Activated CD4-positive, alpha-beta T cell treated with anti-CD3 and anti-CD28 coated beads for 24 hours (primary cell): ENCODE measurements at regions not wholly inside any gene's neighbourhood (a gene's known extent, or its start where the extent isn't known, plus 50 kb on each side); places are given as distances from the start of the nearest gene placed in this dataset.
"Not testable (repeated sequence)": the region's sequence is repeated elsewhere in the genome, so short reads cannot be mapped to it uniquely, and the experiment has no call there.

Source experiments
- DNase-seq, 2 donors: peaks; one replicate each; pipeline ENCODE4 v3.0.0-alpha.2; 2020; ENCODE audit warnings: low read depth in 2 of 2

DNA sequence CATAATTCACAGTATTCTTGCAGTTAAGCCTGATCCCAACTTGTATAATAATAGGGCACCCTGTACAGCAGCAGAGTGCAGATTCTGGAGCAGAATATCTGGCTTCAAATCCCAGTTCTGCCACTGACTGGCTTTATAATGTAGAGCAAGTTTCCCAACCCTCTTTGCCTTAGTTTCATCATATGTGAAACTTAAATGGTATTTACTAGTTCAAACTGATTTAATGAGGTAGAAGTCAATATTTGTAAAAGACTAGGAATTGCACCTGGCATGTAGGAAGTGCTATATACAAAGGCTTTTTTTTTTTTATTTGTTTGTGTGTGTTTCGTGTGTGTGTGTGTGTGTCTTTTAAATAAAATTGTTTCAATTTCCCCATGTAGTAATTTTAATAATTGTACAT, 125.9 kb downstream of the CCER1 start:
- no peak for DNase-seq

DNA sequence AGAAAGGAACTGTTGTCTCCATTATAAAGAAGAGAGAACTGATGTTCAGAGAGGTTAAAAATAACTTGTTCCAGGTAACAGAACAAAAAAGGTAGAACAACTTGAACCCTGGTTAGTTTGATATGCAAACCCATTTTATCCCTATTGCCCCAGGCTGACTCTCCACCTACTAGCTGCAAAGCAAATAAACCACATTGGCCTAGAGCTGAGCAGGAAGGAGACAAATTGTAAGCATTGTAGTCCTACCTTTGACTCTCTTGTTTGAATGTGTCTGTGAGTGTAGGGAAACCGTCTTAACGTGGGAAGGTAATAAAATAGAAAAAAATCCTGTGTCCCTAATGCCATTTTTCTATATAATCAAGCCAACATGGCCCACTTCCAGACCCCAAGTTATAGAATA, 126.4 kb downstream of the CCER1 start:
- no peak for DNase-seq

DNA sequence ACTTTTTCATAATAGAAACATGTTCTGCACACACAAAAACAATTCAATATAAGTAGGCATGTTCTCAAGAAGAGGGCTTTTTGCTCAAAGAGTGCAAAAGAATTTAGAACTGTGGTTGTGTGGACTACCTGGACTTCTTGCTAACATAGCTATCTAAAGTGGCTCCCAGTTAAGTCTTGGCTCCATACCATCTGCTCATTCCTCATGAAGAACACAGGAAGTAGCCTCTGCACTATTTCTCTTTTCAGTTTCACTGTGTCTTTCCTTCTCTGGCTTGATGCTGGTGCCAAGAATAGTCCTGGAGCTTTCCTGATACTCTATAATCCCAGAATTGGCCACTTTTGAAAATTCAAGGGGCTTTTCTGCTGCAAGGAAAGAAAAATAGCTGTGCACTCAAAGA, 127.4 kb downstream of the CCER1 start:
- no peak for DNase-seq

DNA sequence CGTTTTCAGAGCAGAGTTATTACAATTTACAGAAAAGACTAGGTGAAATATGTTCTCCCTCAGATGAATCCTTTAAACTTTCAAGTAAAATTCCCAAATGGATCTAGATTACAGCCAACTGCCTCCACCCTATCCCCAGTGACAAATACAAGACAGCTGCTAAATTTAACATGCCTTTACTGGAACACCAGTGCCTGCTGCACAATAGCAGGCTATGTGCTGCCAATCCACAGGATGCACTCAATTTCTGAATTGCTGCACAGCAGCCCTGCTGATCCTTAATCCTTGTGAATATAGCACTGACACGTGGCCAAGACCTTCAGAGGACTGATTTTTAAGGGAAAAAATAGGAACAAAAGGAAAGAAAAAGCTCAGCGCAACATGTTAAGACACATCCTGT, 128.9 kb downstream of the CCER1 start:
- DNase-seq, result no peak

DNA sequence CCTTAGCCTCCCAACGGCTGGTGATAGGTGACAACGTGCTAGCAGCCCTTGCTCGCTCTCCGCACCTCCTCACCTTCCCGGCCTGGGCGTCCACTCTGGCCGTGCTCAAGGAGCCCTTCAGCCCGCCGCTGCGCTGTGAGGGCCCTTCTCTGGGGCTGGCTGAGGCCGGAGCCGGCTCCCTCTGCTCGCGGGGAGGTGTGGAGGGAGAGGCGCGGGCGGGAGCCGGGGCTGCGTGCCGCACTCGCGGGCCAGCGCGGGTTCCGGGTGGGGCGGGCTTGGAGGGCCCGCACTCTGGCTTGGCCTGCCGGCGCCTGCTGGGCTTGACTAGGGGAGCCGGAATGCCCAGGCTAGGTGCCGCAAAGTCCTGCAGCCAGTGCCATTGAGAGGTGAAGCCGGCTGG, 131.1 kb downstream of the CCER1 start:
- no peak for DNase-seq

DNA sequence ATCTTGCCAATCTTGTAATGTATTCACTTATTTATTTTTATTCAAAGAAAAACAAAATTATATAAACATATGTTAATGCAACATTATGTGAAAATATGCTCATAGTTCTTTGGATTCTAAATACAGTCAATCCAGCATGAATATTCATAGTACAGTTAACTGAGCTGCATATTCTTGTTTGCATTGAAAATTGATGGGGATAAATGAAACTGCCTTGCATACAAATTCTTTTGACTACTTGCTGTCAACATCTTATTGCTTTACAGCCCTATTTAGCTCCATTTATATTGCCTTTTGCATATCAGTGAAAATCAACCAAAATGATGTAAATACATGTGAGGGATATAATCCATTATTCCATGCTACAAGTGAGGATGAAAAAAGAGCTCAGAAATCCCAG, 135.3 kb downstream of the CCER1 start:
- DNase-seq, result no peak

DNA sequence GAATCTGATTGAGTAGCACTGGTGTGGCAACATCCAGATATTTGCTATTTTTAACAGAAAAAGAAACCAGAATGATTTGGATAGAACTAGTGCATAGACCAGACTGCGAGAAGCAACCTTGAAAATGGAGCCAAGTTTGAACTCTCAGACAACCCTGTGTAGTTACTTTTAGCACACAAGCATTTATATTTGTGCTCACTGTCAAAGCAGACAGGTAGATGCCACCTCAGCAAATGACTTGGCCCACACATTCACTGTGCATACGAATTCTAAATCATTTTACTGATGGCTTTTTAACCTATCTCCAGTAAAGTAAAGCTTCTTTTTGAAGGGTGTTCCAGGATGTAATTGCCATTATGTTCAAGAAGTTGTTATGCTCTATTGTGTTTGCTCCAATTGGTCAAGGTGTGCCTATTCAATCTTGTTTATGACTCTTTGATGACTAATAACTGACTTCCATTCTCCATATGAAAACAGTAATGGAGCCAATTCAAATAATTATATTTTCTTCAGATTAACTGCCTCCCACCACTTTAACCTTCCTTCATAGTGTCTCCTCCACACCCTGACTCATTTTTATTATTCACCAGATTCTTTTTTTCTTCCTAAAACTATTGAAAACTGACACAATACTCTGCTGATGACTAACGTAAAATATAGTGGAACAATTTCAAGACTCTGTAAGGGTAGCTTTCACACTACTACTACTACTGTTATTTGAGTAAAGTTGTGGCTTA, 138.5 kb downstream of the CCER1 start:
- DNase-seq, result no peak

DNA sequence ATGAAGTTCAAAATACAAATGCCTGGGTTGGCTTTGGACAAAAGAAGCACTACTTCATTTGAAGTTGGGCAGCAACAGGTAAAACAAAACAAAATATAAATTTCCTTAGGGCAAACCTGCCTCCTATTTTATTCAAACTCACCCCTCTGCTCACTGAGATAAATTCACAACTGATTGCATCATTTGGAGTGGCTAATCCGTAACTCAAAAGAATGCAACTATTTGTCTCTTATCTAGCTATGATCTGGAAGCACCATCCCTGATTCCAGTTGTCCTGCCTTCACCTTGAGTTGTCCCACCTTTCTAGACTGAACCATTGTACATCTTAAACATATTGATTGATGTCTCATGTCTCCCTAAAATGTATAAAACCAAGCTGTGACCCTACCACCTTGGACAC, 145.0 kb downstream of the CCER1 start:
- DNase-seq, result no peak

DNA sequence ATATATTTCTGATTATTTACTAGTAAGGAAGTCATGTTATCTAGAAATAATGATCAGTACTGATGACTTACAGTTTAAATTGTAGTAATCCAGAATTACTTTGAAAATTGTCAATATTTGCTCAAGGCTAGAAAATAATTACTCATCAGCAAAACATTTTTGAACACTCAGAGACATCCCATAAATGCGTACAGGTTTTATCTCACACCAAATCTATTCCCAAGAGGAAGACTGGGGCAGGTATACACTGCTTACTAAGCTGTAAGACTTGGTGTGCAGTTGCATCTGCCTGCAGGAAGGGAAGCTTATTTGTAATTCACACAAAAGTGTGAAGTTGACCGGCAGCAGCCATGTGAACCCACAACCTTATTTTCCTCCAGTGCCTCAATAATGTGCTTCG, 146.4 kb downstream of the CCER1 start:
- DNase-seq, result no peak

DNA sequence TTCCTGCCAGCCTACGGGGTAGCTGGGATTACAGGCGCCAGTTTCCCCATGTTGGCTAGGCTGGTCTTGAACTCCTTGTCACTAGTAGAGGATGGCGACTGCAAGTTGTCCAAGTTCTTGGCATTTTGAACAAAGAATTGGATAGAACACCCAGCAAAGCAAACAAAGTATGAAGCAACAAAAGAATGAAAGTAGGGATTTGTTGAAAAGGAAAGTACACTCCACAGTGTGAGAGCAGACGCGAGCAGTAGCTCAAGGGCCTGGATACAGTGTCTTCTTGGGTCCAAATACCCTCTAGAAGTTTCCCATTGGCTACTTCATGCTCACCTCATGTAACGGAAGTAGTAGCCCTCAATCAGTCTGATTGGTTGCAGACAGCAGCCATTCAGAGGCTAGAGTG, 152.2 kb downstream of the CCER1 start:
- DNase-seq, result no peak

DNA sequence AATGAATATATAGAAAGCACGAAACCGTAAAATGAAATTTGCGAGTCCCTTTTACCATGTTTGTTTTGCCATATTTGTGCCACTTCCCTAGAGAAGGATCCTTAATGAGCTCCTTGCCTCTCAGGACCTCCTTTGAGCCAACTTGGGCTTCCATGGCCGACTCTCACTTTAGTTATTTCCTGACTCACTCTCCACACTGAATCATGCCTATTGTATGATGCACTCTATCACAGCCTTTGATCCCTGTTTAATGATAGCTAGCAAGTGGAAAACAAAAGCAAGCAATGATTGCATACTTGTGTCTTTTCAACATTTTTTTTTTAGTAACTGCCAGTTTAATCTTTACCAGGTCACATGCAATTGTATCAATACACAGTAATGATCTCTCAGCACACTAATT, 153.2 kb downstream of the CCER1 start:
- DNase-seq, result no peak

DNA sequence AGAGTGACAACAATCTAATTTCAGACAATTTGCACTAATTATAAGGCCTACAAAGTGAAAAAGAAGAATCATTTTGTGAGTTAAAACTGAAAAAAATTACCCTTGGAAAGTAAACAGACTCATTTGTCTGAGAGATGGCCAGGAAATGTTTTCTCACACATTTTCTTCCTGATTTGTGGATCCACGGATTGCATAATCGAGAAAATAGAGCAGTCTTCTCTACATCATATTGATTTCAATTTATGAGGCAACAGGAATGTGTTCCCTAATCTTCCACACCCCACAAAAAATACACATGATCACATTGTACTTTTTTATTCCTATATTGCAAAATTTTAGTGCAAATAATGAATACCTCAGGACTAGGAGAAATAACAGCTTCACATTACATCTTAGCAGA, 160.8 kb downstream of the CCER1 start:
- DNase-seq, result no peak

DNA sequence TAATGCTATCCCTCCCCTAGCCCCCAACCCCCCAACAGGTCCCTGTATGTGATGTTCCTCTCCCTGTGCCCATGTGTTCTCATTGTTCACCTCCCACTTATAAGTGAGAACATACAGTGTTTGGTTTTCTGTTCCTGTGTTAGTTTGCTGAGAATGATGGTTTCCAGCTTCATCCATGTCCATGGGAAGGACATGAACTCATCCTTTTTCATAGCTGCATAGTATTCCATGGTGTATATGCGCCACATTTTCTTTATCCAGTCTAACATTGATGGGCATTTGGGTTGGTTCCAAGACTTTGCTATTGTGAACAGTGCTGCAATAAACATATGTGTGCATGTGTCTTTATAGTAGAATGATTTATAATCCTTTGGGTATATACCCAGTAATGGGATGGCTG, 162.3 kb downstream of the CCER1 start:
- not testable (repeated sequence) for DNase-seq

DNA sequence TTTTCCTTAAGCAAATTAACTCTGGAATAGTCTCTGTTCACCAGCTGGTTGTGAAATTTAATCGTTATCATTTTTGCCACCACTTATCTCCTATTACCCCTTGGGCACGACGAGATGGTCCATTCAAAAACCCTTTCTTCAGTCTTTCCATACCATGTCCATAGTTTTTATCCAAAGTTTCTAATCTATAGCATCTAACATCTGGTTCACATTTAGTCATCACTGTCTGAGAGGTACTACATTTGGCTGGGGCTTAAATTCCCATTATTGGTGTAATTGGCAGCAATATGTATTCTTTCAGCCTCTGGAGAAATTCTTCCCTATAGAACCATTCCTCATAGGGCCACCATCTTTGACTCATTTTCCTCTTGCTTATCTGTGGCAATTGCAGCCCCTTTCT, 163.5 kb downstream of the CCER1 start:
- no peak for DNase-seq

DNA sequence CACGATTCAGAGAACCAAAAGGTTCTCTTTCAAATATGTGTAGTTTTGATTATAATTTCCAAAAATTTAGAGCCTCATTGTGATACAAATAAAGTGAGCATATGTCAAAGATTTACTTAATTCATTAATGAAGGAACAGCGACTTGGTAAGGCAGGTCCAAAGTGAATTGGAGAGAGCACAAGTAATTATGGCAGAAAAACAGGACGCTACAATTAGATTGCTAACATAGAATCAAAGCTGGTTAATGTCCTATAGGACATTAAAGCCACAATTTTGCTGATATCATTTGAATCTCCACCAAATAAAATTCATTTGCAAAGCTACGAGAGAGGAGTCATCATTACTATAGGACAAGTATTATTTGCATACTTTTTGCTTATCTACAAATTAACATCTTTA, 164.2 kb downstream of the CCER1 start:
- DNase-seq, result no peak

DNA sequence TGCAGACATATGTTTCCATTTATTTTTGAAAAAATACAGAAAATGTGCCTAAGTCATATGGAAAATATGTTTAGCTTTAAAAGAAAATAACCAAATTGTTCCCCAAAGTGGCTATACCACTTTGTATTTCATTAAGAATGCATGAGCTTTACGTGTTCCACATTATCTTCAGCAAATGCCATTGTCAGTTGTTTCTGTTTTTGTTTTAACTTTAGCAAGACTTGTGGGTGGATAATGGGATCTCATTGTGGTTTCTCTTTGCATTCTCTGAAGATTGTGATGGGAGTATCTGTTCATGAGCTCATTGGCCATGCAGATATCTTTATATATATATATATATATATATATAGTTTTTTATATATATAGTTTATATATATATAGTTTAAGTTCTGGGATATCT, 181.5 kb downstream of the CCER1 start:
- no peak for DNase-seq

DNA sequence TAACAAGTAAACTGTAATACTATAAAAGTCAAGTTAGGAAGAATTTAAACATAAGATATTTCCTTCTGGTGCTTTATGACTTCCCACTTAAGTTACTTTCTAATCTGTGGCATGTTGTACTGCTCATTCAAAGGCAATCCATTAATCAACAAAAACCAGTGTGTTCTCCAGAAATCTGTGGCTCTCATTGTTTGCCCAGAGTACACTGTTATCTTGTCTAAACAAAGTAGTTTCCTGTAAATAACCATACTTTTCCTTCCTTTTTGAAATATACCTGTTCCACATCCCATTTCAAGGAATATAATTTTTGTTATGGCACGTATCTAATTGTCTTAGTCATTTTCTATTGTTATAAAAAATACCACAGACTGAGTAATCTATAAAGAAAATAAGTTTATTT, 184.1 kb downstream of the CCER1 start:
- DNase-seq, result no peak

DNA sequence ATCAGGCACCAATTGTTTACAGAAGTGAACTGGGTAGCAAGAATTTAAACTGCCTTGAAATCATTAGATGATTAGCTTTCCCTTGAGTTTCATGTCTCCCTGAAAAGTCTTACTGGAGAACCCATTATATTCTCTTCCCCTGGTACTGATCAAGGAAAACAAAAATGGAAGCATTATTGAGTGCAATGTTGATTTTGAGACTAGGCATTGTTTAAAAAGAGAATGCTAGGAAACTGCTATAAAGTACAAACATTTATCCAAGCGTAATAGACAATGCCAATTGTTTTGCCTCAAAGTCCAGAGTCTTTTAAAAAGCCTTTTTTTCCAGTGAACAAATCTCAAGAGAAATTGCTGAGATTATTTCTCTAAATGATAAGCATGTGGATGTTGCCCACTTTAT, 197.0 kb downstream of the CCER1 start:
- DNase-seq, result no peak

DNA sequence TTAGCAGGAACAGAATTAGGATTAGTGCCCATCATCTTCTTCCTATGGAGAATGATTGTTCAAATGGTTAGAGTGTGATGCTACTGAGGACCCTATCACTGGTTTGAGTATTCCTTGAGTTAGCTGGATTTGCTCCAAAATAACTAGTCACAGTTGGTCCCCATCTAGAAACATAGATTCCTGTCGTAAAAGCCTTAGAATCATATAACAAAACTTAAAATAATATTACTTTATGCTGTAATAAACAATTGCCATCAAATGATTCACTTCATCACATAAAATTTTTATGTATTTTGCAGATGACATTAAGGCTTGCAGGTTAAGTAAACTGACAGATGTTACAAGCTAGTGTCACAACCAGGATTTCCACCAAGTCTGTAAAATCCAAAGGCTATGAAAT, 209.8 kb downstream of the CCER1 start:
- no peak for DNase-seq

DNA sequence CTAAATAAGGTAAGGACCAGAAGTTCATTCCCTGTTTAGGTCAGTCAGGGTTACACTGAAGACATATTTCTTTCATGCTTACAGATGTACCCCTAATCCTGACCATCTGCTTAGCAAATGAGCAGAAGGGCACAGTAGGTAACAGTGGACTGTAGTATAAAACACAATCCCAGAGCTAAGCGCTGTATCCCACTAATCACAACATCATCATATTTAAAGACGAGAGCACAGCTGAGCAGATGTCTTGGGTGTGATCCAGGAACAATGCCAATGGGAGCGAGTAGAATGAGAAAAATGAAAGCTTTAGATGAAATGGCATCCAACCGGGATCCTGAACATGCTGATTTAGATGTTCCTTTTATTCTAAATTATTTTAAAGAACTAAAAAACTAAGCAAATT, 213.4 kb downstream of the CCER1 start:
- no peak for DNase-seq

DNA sequence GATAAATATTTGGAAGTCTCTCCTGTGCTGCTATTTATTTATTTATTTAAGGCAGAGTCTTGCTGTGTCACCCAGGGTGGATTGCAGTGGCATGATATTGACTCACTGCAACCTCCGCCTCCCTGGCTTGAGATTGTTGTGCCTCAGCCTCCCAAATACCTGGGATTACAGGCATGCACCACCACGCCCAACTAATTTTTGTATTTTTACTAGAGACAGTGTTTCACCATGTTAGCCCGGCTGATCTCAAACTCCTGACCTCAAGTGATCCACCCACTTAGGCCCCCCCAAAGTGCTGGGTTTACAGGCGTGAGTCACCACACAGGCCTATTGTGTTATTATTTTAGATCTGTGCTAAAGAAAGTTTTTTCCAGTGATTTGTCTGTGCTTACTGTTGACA, 225.2 kb downstream of the CCER1 start:
- no peak for DNase-seq

DNA sequence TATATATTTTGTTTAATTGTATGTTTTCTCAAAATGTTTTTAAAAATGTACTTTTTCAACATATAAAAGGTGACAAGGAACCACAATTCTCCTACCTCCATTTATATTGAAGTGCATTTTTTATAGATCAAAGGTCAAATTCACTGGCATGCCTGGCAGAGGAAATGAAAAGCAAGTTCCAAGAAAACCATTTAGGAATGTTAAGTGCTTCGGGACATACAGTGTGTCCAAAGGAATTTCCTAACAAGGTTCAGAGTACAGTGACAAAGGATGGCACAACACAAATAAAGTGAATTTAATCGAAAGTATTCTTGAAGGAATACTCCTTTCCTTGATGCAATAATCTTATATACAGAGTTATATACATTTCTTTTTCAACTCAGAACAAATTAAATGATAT, 242.3 kb downstream of the CCER1 start:
- DNase-seq, result no peak

DNA sequence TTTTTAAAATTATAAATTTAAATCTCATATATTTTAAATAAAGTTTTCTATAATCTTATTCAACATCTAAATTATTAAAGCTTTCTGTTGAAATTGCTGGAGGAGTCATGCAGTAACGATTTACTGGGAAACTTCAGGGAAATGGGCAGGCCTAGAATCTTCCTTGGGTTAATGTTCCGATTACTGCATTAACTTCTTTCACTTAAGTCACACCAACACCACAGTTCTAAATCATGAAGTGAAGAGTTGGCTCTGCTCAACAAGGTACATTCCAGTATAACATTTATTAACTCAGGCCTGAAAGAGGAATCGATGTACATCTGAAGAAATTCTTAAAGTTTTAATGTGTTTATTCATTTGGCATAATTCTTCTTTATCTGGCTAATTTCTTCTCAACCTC, 244.3 kb downstream of the CCER1 start:
- no peak for DNase-seq

DNA sequence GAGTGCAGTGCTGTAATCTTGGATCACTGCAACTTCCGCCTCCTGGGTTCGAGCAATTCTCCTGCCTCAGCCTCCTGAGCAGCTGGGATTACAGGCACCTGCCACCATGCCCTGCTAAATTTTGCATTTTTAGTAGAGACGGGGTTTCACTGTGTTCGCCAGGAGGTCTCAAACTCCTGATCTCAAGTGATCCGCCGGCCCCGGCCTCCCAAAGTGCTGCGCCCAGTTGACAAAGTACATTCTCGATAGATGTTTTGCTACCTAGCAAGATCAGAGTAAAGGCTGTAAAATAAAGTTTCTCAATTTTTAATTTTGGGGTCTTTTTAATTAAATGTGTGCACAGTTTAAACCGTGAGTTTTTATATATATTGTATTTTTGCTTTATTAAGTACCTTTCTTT, 248.9 kb downstream of the CCER1 start:
- no peak for DNase-seq

DNA sequence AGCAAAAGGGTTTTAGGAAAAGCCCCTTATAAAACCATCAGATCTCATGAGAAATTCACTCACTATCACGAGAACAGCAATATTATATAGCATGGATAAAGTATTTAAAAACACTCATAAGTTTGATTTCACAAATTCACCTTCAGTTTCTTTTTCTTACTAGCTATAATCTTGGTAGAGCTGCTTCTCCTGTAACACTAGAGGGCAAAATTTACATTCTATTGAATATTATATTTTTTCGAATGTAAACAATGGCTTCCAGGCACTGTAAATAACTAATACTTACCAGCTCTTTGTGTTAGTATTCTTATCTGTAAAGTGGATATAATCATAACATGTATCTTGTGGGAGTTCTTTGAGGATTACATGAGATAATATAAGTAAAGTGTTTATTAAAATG, 259.6 kb downstream of the CCER1 start:
- no peak for DNase-seq
